ENCODE measurements at regions not wholly inside any gene's neighbourhood (a gene's known extent, or its start where the extent isn't known, plus 50 kb on each side); places are given as distances from the start of the nearest gene placed in this dataset.
"Not testable (repeated sequence)": the region's sequence is repeated elsewhere in the genome, so short reads cannot be mapped to it uniquely, and the experiment has no call there.

GRCh38 chr7:149948444-149948843, 74.7 kb downstream of the ATP6V0E2 start:
- not testable (repeated sequence) for TF ChIP-seq SP1 (IDR thresholded peaks at IDR 0.05); CTCF (IDR thresholded peaks at IDR 0.05; ENCODE audit: low read depth, low read length, missing input control)

Measured in liver (tissue), 3 donors.